Heart left ventricle (tissue), 16 donors: ENCODE measurements at regions not wholly inside any gene's neighbourhood (a gene's known extent, or its start where the extent isn't known, plus 50 kb on each side); places are given as distances from the start of the nearest gene placed in this dataset.
"Not testable (repeated sequence)": the region's sequence is repeated elsewhere in the genome, so short reads cannot be mapped to it uniquely, and the experiment has no call there.

ENCODE experiments used
- ATAC-seq, 4 donors: fragments of 200-7000 bp; cut with Tn5 transposase; one replicate each; pipeline ENCODE4 v1.9.1; 2020 to 2022; ENCODE audit warnings: moderate library complexity in 4 of 4, mild to moderate bottlenecking in 3 of 4, moderate number of reproducible peaks in 1 of 4
- DNase-seq, 5 donors: peaks; one replicate each; pipeline ENCODE4 v3.0.0-alpha.2; 2020
- H3K27ac ChIP-seq, 12 donors: fragments of 200-600 bp; sonication (generic) in 4 of 12; one replicate each; pipeline versions ENCODE4 v1.5.0 to v1.8.0; 2016 to 2022; ENCODE audit warnings: mild to moderate bottlenecking in 2 of 12
- H3K27me3 ChIP-seq, 9 donors: fragments of 200-600 bp; sonication (generic) in 2 of 9; one replicate each; pipeline versions ENCODE4 v1.5.1 to v1.8.0; 2016 to 2022; ENCODE audit warnings: mild to moderate bottlenecking in 3 of 9
- H3K36me3 ChIP-seq, 9 donors: fragments of 200-600 bp; sonication (generic) in 2 of 9; one replicate each; pipeline versions ENCODE4 v1.5.0 to v1.8.0; 2018 to 2022; ENCODE audit warnings: mild to moderate bottlenecking in 2 of 9
- H3K4me1 ChIP-seq, 12 donors: fragments of 200-600 bp; sonication (generic) in 4 of 12; one replicate each; pipeline versions ENCODE4 v1.5.0 to v1.8.0; 2016 to 2022; ENCODE audit warnings: mild to moderate bottlenecking in 3 of 12
- H3K4me3 ChIP-seq, 12 donors: fragments of 200-600 bp; sonication (generic) in 4 of 12; one replicate each; pipeline versions ENCODE4 v1.5.0 to v1.8.0; 2017 to 2022; ENCODE audit warnings: mild to moderate bottlenecking in 9 of 12, moderate library complexity in 4 of 12
- H3K9me3 ChIP-seq, 12 donors: fragments of 200-600 bp; sonication (generic) in 4 of 12; one replicate each; pipeline versions ENCODE4 v1.5.0 to v1.8.0; 2016 to 2022; ENCODE audit warnings: mild to moderate bottlenecking in 1 of 12
- POLR2A ChIP-seq, 2 donors: fragments of 450-650 bp; IDR thresholded peaks; one replicate each; pipeline ENCODE4 v1.6.1; 2017; ENCODE audit warnings: antibody characterized with exemption in 2 of 2, mild to moderate bottlenecking in 2 of 2, moderate library complexity in 2 of 2
- WGBS, 4 donors: extraction: QIAGEN DNeasy Blood & Tissue Kit in 2 of 4; methylation state at CpG; one replicate each; pipeline versions ENCODE4 v1.1.5 to v1.1.7; 2013 to 2018; 5-methylcytosine and 5-hydroxymethylcytosine counted together
- intact Hi-C, 10 donors: fragments of 100-400 bp; cut with DNase I; formaldehyde crosslinking; loops; one replicate each; pipeline versions ENCODE4 v1.11.1 to v1.14.2; 2022
- TF ChIP-seq, protein P1 (sequence below), 12 donors: fragments of 200-600 bp; sonication (generic) in 4 of 12; IDR thresholded peaks; one replicate each; pipeline versions ENCODE4 v1.5.0 to v1.8.0; 2018 to 2022; ENCODE audit warnings: antibody characterized with exemption in 12 of 12, mild to moderate bottlenecking in 5 of 12
- donor health status: ischemic (EF 13 %, LVEDD 7.1; RV severe dilation, severe dysfunction).
- donor health status: healthy with polysubstance abuse.
- donor health status: DM: no; HTN: yes; CAD: no.
- donor health status: DM: no; HTN: no; CAD: no.
- donor health status: ischemic (EF 25% LVEDD 6.9; RV normal size, moderate dysfunction).
- donor health status: ischemic (EF 25% LVEDD 5.7; RV mildly dilated, moderate dysfunction).
- donor health status: healthy.
- donor health status: DM: yes; HTN: yes; CAD: no.
- donor health status: ischemic (EF 35%, LVEDD 5.7; RV mildly dilated, moderate dysfunction).
- donor health status: nonischemic (EF 11% LVEDD 7.7; RV severe dilation, severe dysfunction).
- donor health status: DM: yes; HTN: yes; CAD: no.
- donor health status: PGD.
- donor health status: ischemic (EF 29% LVEDD 5.4; RV normal size, mild dysfunction).
- donor health status: nonischemic (EF 23%, LVEDD 6.1; RV moderate dilation, normal function).

DNA sequence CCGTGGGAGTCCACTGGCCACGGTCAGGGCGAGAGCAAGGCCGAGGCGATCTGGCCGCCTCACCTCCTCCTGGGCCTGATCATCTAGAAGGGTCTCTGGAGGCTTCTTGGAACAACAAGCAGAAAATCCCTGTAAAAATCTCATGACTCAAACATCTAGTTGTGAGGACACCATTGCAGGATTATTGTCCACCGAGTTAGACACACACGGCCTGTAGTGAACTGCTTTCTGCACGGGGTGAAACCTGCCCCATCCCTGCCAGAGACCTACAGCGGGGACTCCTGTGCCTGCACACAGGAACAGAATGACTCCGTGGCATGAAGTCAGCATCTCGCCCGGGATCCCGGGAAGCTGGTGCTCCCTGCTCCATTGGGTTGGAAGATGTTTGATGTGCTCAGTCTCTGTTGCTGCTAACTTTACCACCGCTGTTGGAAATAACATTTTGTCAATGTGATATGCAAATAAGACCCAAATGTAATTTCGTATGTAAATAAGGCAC lies 267.0 kb upstream of the TCERG1L start:
- H3K36me3 ChIP-seq = no peaks in the 10 kb centered on the region
- no peak overlapping the region for H3K4me3 ChIP-seq
- no peak overlapping the region for H3K27ac ChIP-seq
- H3K27me3 ChIP-seq = peaks cover 0 to 5% (median 0%) of the 10 kb centered on the region in 9 donors
- TF ChIP-seq, protein P1, sequence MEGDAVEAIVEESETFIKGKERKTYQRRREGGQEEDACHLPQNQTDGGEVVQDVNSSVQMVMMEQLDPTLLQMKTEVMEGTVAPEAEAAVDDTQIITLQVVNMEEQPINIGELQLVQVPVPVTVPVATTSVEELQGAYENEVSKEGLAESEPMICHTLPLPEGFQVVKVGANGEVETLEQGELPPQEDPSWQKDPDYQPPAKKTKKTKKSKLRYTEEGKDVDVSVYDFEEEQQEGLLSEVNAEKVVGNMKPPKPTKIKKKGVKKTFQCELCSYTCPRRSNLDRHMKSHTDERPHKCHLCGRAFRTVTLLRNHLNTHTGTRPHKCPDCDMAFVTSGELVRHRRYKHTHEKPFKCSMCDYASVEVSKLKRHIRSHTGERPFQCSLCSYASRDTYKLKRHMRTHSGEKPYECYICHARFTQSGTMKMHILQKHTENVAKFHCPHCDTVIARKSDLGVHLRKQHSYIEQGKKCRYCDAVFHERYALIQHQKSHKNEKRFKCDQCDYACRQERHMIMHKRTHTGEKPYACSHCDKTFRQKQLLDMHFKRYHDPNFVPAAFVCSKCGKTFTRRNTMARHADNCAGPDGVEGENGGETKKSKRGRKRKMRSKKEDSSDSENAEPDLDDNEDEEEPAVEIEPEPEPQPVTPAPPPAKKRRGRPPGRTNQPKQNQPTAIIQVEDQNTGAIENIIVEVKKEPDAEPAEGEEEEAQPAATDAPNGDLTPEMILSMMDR (IDR thresholded peaks at IDR 0.05) = no peak
- no peak for TF ChIP-seq POLR2A (IDR thresholded peaks at IDR 0.05)
- no peak for ATAC-seq
- 82 to 87% (median 84%) methylated on average over 11 to 16 of the region's 16 CpGs for WGBS, 4 donors
- H3K9me3 ChIP-seq = no peaks in the 10 kb centered on the region
- DNase-seq = no peak
- H3K4me1 ChIP-seq = no peaks in the 10 kb centered on the region
- intact Hi-C loops = loop anchor here in 1 of 10 donors (10.0 kb wide), 1 partner anchor 694 kb away; no protein-coding TSS in a partner anchor

DNA sequence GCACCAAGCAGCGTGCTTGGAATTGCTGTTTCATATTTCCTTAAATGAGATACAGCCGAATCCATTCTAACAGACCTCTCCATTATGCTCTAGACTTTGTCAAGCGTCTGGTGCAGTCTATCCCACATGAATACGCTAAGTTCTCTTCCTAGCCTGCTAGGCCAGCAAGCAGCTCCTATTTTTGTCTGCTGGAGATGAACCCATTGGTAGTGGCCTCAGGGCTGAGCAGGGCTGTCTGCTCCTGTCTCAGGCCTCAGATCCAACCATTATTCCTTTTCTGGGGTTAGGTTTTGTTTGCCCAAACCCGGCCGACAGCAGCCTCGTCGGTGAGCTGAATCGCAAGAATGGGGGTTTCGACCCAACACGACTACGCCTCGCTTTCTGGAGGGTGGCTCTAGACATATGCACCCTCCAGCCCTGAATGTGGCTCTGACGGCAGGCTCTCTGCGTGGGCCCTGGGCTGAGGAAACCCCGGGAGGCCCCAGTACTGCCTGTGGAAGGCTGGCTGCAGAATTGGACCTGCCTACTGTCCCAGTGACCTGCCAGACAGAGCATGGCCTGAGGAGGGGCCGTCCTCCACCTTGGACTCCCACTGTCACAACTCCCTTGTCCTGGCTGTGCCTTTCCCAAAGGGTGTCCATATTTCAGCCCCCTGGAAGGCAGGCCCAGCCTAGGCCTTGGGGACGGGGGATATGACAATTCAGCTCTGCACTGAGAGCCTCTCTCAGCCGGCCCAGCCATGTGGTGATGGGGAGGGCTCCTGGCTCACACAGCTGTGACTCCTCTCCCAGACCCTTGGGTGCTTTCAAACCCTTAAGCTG lies 267.9 kb upstream of the TCERG1L start:
- no peaks in the 10 kb centered on the region for H3K4me1 ChIP-seq
- no peak overlapping the region for H3K4me3 ChIP-seq
- TF ChIP-seq POLR2A (IDR thresholded peaks at IDR 0.05) = no peak
- TF ChIP-seq, protein P1 (IDR thresholded peaks at IDR 0.05) = no peak
- H3K9me3 ChIP-seq = no peaks in the 10 kb centered on the region
- H3K27me3 ChIP-seq = peaks cover 0 to 5% (median 0%) of the 10 kb centered on the region in 9 donors
- H3K36me3 ChIP-seq = no peaks in the 10 kb centered on the region
- ATAC-seq = no peak
- DNase-seq = no peak
- WGBS, 4 donors = 78 to 83% (median 80%) methylated on average over 14 to 19 of the region's 19 CpGs
- no peak overlapping the region for H3K27ac ChIP-seq
- intact Hi-C loops = loop anchor here in 1 of 10 donors (10.0 kb wide), 1 partner anchor 695 kb away; no protein-coding TSS in a partner anchor

DNA sequence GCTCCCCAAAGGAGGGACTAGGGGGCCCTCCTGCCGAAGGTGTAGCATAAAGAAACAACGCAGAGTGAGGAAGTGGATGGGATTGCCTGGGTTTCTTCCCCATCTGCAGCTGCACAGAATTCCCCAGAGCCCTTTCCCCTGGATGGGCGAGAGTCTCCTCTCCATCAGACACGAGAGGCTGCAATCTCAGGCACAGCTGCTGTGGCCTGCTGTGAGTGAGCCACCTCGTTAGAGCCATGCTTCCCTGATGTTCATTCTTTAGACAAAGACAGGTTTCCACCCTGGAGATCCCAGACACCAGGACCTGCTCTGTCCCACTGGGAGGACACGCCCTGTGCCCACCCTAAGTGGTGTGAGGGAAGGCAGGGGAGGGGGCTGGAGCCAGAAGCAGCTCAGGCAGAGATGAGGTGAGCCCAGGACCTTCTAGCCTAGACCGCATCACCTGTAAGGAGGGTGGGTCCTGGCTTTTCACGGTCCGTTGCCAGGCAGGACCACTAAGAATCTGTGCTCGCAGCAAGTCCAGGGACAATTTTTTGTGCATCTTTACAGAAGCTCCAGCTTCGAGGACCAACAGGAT lies 268.6 kb upstream of the TCERG1L start:
- H3K9me3 ChIP-seq = no peaks in the 10 kb centered on the region
- H3K4me3 ChIP-seq = no peak overlapping the region
- H3K27ac ChIP-seq = no peak overlapping the region
- DNase-seq = no peak
- H3K36me3 ChIP-seq = no peaks in the 10 kb centered on the region
- no peaks in the 10 kb centered on the region for H3K4me1 ChIP-seq
- ATAC-seq = no peak
- TF ChIP-seq POLR2A (IDR thresholded peaks at IDR 0.05) = no peak
- TF ChIP-seq, protein P1 (IDR thresholded peaks at IDR 0.05) = no peak
- peaks cover 0 to 6% (median 0%) of the 10 kb centered on the region in 9 donors for H3K27me3 ChIP-seq
- intact Hi-C loops = no loop called here
- 61 to 72% (median 70%) methylated on average over 10 to 11 of the region's 11 CpGs for WGBS, 4 donors

DNA sequence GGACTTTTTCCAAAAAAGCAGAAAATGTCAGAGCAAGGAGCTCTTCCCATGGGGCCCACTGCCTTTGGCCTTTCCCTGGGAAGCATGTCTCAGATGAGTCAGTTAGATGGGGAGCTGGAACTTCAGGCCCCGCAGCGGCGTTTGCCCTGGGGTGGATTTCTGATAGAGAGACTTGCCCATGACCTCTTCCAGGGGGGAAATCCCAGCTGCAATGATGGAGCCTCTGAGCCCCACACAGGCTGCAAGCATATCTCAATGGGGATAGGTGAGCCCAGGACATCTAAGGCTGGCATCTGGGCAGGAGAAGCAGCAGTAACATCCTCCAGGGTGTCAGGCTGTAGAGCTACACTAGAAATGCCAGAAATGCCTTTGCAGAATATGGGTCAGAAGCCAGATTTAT lies 269.2 kb upstream of the TCERG1L start:
- Histone ChIP-seq H3K27ac (no peak overlapping the region), H3K27me3 (peaks cover 0 to 11% (median 0%) of the 10 kb centered on the region in 9 donors), H3K36me3 (no peaks in the 10 kb centered on the region), H3K4me1 (no peaks in the 10 kb centered on the region), H3K4me3 (no peak overlapping the region), H3K9me3 (no peaks in the 10 kb centered on the region)
- DNase-seq = no peak
- intact Hi-C loops = no loop called here
- TF ChIP-seq, protein P1 (IDR thresholded peaks at IDR 0.05) = no peak
- no peak for TF ChIP-seq POLR2A (IDR thresholded peaks at IDR 0.05)
- ATAC-seq = no peak
- 73 to 89% (median 78%) methylated on average over 3 of the region's 3 CpGs for WGBS, 4 donors

DNA sequence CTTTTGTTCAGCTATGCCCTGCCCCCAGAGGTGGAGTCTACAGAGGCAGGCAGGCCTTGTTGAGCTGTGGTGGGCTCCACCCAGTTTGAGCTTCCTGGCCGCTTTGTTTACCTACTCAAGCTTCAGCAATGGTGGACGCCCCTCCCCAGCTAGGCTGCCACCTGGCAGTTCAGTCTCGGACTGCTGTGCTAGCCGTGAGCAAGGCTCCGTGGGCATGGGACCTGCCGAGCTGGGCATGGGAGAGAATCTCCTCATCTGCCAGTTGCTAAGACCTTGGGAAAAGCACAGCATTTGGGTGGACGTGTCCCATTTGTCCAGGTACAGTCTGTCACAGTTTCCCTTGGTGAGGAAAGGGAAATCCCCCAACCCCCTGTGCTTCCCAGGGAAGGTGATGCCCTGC lies 270.0 kb upstream of the TCERG1L start:
- WGBS, 4 donors = 79 to 100% (median 81%) methylated on average over 5 to 7 of the region's 7 CpGs
- ATAC-seq, H3K9me3 ChIP-seq, H3K36me3 ChIP-seq, intact Hi-C loops, H3K27ac ChIP-seq, DNase-seq, H3K4me3 ChIP-seq, H3K4me1 ChIP-seq: not testable (repeated sequence)
- peaks cover 0 to 13% (median 0%) of the 10 kb centered on the region in 9 donors for H3K27me3 ChIP-seq
